WTC11 (cell line): ENCODE measurements at regions not wholly inside any gene's neighbourhood (a gene's known extent, or its start where the extent isn't known, plus 50 kb on each side); places are given as distances from the start of the nearest gene placed in this dataset.

Experiments
- ATAC-seq: fragments of 200-7000 bp; cut with Tn5 transposase; 2 replicates; pipeline ENCODE4 v1.10.0; 2021; ENCODE audit warnings: mild to moderate bottlenecking, moderate library complexity
- CTCF ChIA-PET: fragments of 300-600 bp; sonication (Branson Sonifier 250); formaldehyde crosslinking; loops from one replicate; lab custom pipeline; 2021; ENCODE audit warnings: antibody characterized with exemption; lab: Charles Lee
- POLR2A ChIA-PET: fragments of 350-600 bp; sonication (Branson Sonifier 250); formaldehyde crosslinking; loops from one replicate; lab custom pipeline; 2021; ENCODE audit warnings: antibody characterized with exemption; lab: Charles Lee
- DNase-seq: peaks from one replicate; pipeline ENCODE4 v3.0.0; 2021; ENCODE audit warnings: low spot score
- H3K27ac Mint-ChIP-seq: 2 replicates; pipeline ENCODE4 v1.8.0; 2021; ENCODE audit warnings: mixed read lengths
- H3K27me3 Mint-ChIP-seq: 2 replicates; pipeline ENCODE4 v1.8.0; 2021; ENCODE audit warnings: low read depth, mild to moderate bottlenecking, moderate library complexity, mixed read lengths
- H3K36me3 Mint-ChIP-seq: 2 replicates; pipeline ENCODE4 v1.8.0; 2021; ENCODE audit warnings: mixed read lengths
- H3K4me1 Mint-ChIP-seq: 2 replicates; pipeline ENCODE4 v1.8.0; 2022; ENCODE audit warnings: mixed read lengths
- H3K4me3 Mint-ChIP-seq: 2 replicates; pipeline ENCODE4 v1.8.0; 2021; ENCODE audit warnings: mild to moderate bottlenecking, moderate library complexity, mixed read lengths
- H3K9me3 Mint-ChIP-seq: 2 replicates; pipeline ENCODE4 v1.8.0; 2021; ENCODE audit warnings: mixed read lengths
- CREB1 ChIP-seq: sonication (generic); formaldehyde crosslinking; IDR thresholded peaks from 2 replicates; pipeline ENCODE4 v1.8.0; 2023; ENCODE audit warnings: mild to moderate bottlenecking, missing genetic modification reagents
- EMX1 ChIP-seq: fragments of 250-450 bp; sonication (Bioruptor Pico); IDR thresholded peaks from 2 replicates; pipeline ENCODE4 v1.8.0; 2021; ENCODE audit warnings: mild to moderate bottlenecking
- JUN ChIP-seq: sonication (generic); formaldehyde crosslinking; IDR thresholded peaks from 2 replicates; pipeline ENCODE4 v1.8.0; 2023; ENCODE audit warnings: mild to moderate bottlenecking, missing genetic modification reagents
- MYBL2 ChIP-seq: sonication (generic); formaldehyde crosslinking; IDR thresholded peaks from 2 replicates; pipeline ENCODE4 v1.8.1; 2023; ENCODE audit warnings: mild to moderate bottlenecking, moderate library complexity, missing genetic modification reagents
- NFYB ChIP-seq: sonication (generic); formaldehyde crosslinking; conservative IDR thresholded peaks from 2 replicates; pipeline ENCODE4 v1.8.0; 2022; ENCODE audit warnings: low read depth, missing genetic modification reagents
- NR1H2 ChIP-seq: sonication (generic); formaldehyde crosslinking; IDR thresholded peaks from 2 replicates; pipeline ENCODE4 v1.9.0; 2021; ENCODE audit warnings: mild to moderate bottlenecking, moderate library complexity, missing genetic modification reagents
- SMAD3 ChIP-seq: sonication (generic); formaldehyde crosslinking; IDR thresholded peaks from 2 replicates; pipeline ENCODE4 v1.8.0; 2022; ENCODE audit warnings: missing genetic modification reagents, mild to moderate bottlenecking, borderline replicate concordance
- TCF7 ChIP-seq: sonication (generic); formaldehyde crosslinking; IDR thresholded peaks from 2 replicates; pipeline ENCODE4 v1.8.0; 2022; ENCODE audit warnings: mild to moderate bottlenecking, low read depth, missing genetic modification reagents, moderate library complexity
- TEAD4 ChIP-seq: sonication (generic); formaldehyde crosslinking; IDR thresholded peaks from 2 replicates; pipeline ENCODE4 v1.8.0; 2022; ENCODE audit warnings: mild to moderate bottlenecking, missing genetic modification reagents
- ZBTB21 ChIP-seq: sonication (generic); formaldehyde crosslinking; IDR thresholded peaks from 2 replicates; pipeline ENCODE4 v1.8.1; 2023; ENCODE audit warnings: mild to moderate bottlenecking, missing genetic modification reagents, borderline replicate concordance
- ZNF138 ChIP-seq: sonication (generic); formaldehyde crosslinking; conservative IDR thresholded peaks from 2 replicates; pipeline ENCODE4 v1.8.1; 2022; ENCODE audit warnings: mild to moderate bottlenecking, moderate library complexity, missing genetic modification reagents
- ZNF219 ChIP-seq: sonication (generic); formaldehyde crosslinking; IDR thresholded peaks from 2 replicates; pipeline ENCODE4 v1.8.0; 2023; ENCODE audit warnings: missing genetic modification reagents, mild to moderate bottlenecking, borderline replicate concordance
- ZNF263 ChIP-seq: sonication (generic); formaldehyde crosslinking; IDR thresholded peaks from 2 replicates; pipeline ENCODE4 v1.8.1; 2022; ENCODE audit warnings: low read depth, mild to moderate bottlenecking, moderate library complexity, missing genetic modification reagents
- ZNF423 ChIP-seq: fragments of 250-450 bp; sonication (Bioruptor Pico); IDR thresholded peaks from 2 replicates; pipeline ENCODE4 v2.1.2; 2022; ENCODE audit warnings: mild to moderate bottlenecking, moderate library complexity
- ZNF425 ChIP-seq: fragments of 250-450 bp; sonication (Bioruptor Pico); conservative IDR thresholded peaks from 2 replicates; pipeline ENCODE4 v1.9.0; 2021; ENCODE audit warnings: mild to moderate bottlenecking
- TF ChIP-seq, protein P1 (sequence below): sonication (generic); formaldehyde crosslinking; IDR thresholded peaks from 2 replicates; pipeline ENCODE4 v1.8.0; 2023; ENCODE audit warnings: missing genetic modification reagents, mild to moderate bottlenecking, borderline replicate concordance
- TF ChIP-seq, protein P2 (sequence below): sonication (generic); formaldehyde crosslinking; IDR thresholded peaks from 2 replicates; pipeline ENCODE4 v1.8.0; 2022; ENCODE audit warnings: mild to moderate bottlenecking, missing genetic modification reagents

DNA sequence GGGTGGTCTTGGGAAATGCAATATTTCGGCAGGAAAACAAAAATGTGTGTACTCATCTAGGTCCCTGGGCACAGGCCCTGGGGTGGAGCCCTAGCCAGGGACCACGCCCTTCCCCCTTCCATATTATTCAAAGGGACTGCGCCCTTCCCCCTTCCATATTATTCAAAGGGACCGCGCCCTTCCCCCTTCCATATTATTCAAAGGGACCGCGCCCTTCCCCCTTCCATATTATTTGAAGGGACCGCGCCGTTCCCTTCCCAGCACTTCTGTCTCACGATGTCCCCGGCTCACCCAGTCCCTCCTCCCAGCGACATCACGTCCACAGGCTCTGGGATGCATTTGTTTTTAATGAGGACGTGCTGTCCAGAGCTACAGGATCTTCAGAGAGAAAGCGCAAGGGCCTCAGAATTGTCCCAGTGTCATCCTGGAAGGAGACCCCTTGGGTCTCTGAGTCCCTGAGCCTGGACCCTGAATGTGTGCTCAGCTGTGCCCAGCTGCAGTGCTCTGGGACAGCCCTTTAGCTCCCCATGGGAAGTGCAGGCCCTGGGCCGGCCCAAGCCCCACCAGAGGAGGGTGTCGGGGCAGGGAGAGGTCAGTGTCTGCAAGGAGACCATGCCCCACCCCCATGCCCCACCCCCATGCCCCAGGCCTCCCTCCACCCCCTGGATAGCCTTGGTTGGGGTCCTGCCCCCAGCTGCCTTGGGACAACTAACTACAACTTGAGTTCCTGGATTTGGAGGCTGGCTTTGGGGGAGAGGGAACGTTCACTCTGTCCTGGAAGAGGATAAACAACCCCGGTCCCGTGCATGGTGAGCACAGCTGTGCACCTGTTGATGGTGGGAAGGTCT, 810.0 kb downstream of the BRD1 start (continued):
- no peak for TF ChIP-seq ZBTB21 (CRISPR knock-in tag)

- H3K4me1 Mint-ChIP-seq, result 0 out of 2 replicates have a peak, but pooled peaks cover 5% of the 10 kb centered on the region
- H3K27ac Mint-ChIP-seq, result no peak overlapping the region
- ATAC-seq, result no peak
- H3K9me3 Mint-ChIP-seq, result no peaks in the 10 kb centered on the region
- CTCF ChIA-PET, result no interaction called here
- H3K27me3 Mint-ChIP-seq, result no peaks in the 10 kb centered on the region
- no peaks in the 10 kb centered on the region for H3K36me3 Mint-ChIP-seq
- no peak overlapping the region for H3K4me3 Mint-ChIP-seq
- TF ChIP-seq NFYB (CRISPR knock-in tag) (no peak), SMAD3 (no peak), MYBL2 (CRISPR knock-in tag) (no peak), ZNF425 (CRISPR knock-in tag) (no peak)
- DNase-seq, result no peak
- POLR2A ChIA-PET, result no interaction called here
Measured at GRCh38 chr22:49016909-49017481, 810.7 kb downstream of the BRD1 start.

DNA sequence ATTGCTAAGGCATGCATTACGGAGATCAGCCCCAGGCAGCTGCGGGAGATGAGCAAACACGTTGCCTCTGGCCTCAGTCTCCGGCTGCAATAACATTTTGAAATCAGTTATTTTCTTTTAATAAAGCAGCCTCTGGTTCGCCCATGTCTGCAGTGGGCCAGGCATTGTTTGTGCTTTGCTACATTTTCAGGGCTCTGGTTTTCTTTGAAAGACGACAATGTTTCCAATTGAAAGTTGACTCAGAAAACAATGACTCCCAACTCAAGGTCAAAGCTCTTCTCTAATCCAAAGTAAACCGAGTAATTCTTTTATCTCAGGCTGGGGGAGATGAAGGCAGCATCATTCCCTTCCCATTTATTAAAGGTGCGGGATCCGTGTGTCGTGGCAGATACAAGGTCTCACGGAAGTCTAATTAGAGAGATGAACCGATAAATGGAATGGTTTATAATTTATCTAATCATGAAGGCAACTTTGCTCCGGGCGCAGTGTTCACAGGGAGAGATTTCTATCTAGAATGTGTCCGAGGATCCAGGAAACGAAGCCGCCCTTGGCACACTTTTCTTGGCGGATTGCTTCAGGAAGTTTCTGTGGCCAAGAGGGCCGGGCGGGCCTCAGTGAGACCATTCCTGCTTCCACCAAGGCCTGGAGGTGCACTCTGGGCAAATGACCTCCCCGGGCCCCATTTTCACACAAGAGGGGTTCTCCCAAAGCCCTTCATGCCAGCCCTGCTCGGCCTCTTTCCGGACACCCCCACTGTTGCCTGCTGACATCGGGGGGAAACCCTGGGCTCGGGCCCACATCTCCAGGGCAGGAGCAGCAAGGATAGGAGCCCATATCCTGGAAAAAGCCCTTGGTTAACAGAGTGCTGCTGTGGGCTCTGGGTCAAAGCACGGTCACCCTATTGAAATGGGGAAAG, 811.4 kb downstream of the BRD1 start:
- ATAC-seq (no peak), DNase-seq (no peak)
- Mint-ChIP-seq H3K27ac (no peak overlapping the region), H3K9me3 (no peaks in the 10 kb centered on the region), H3K4me1 (0 out of 2 replicates have a peak, but pooled peaks cover 5% of the 10 kb centered on the region), H3K4me3 (no peak overlapping the region), H3K36me3 (no peaks in the 10 kb centered on the region), H3K27me3 (no peaks in the 10 kb centered on the region)
- CTCF ChIA-PET, result interaction anchor here (0.8 kb wide), 1 partner anchor 289 kb away, joined by 3 read pairs; no protein-coding TSS in a partner anchor
- no peak for TF ChIP-seq TCF7 (CRISPR knock-in tag)
- TF ChIP-seq TEAD4 (CRISPR knock-in tag), result no peak
- TF ChIP-seq ZNF263, result no peak
- TF ChIP-seq, protein P1, sequence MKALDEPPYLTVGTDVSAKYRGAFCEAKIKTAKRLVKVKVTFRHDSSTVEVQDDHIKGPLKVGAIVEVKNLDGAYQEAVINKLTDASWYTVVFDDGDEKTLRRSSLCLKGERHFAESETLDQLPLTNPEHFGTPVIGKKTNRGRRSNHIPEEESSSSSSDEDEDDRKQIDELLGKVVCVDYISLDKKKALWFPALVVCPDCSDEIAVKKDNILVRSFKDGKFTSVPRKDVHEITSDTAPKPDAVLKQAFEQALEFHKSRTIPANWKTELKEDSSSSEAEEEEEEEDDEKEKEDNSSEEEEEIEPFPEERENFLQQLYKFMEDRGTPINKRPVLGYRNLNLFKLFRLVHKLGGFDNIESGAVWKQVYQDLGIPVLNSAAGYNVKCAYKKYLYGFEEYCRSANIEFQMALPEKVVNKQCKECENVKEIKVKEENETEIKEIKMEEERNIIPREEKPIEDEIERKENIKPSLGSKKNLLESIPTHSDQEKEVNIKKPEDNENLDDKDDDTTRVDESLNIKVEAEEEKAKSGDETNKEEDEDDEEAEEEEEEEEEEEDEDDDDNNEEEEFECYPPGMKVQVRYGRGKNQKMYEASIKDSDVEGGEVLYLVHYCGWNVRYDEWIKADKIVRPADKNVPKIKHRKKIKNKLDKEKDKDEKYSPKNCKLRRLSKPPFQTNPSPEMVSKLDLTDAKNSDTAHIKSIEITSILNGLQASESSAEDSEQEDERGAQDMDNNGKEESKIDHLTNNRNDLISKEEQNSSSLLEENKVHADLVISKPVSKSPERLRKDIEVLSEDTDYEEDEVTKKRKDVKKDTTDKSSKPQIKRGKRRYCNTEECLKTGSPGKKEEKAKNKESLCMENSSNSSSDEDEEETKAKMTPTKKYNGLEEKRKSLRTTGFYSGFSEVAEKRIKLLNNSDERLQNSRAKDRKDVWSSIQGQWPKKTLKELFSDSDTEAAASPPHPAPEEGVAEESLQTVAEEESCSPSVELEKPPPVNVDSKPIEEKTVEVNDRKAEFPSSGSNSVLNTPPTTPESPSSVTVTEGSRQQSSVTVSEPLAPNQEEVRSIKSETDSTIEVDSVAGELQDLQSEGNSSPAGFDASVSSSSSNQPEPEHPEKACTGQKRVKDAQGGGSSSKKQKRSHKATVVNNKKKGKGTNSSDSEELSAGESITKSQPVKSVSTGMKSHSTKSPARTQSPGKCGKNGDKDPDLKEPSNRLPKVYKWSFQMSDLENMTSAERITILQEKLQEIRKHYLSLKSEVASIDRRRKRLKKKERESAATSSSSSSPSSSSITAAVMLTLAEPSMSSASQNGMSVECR, result no peak
- no peak for TF ChIP-seq ZNF219
- POLR2A ChIA-PET, result no interaction called here

DNA sequence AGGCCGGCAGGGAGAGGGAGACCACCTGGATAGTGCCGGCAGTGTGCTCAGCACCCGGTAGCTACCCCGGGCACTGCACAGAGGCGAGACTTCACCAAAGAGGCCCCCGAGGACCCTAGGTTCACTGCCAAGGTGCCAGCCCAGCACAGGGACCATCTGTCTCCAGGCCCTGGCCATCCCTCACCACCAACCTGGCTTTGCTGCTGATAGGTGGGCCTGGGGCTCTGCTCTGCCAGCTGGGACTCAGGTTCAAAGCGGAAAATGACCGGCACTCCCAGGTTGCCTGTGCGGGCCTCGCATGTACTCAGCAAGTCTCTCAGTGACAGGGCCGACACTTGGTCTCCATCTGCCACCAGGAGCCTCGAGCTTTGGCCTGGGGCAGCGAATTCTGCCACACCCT, 812.2 kb downstream of the BRD1 start:
- no peak for DNase-seq
- TF ChIP-seq JUN (CRISPR knock-in tag) (no peak), NFYB (CRISPR knock-in tag) (no peak), NR1H2 (CRISPR knock-in tag) (no peak), ZNF138 (CRISPR knock-in tag) (no peak), EMX1 (CRISPR knock-in tag) (no peak), ZNF423 (CRISPR knock-in tag) (no peak), CREB1 (CRISPR knock-in tag) (no peak)
- TF ChIP-seq, protein P2, sequence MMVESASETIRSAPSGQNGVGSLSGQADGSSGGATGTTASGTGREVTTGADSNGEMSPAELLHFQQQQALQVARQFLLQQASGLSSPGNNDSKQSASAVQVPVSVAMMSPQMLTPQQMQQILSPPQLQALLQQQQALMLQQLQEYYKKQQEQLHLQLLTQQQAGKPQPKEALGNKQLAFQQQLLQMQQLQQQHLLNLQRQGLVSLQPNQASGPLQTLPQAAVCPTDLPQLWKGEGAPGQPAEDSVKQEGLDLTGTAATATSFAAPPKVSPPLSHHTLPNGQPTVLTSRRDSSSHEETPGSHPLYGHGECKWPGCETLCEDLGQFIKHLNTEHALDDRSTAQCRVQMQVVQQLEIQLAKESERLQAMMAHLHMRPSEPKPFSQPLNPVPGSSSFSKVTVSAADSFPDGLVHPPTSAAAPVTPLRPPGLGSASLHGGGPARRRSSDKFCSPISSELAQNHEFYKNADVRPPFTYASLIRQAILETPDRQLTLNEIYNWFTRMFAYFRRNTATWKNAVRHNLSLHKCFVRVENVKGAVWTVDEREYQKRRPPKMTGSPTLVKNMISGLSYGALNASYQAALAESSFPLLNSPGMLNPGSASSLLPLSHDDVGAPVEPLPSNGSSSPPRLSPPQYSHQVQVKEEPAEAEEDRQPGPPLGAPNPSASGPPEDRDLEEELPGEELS (CRISPR knock-in tag), result no peak
- Mint-ChIP-seq H3K9me3 (no peaks in the 10 kb centered on the region), H3K27me3 (no peaks in the 10 kb centered on the region), H3K4me3 (no peak overlapping the region), H3K27ac (no peak overlapping the region), H3K36me3 (no peaks in the 10 kb centered on the region), H3K4me1 (0 out of 2 replicates have a peak, but pooled peaks cover 5% of the 10 kb centered on the region)
- no peak for ATAC-seq
- POLR2A ChIA-PET, result no interaction called here
- CTCF ChIA-PET, result no interaction called here
